Coronary artery (tissue), 2 donors: ENCODE measurements at regions not wholly inside any gene's neighbourhood (a gene's known extent, or its start where the extent isn't known, plus 50 kb on each side); places are given as distances from the start of the nearest gene placed in this dataset.

ENCODE experiments used
- DNase-seq: peaks from one replicate; pipeline ENCODE4 v3.0.0-alpha.2; 2017; ENCODE audit warnings: low spot score
- H3K27ac ChIP-seq, 2 donors: fragments of 200-600 bp; sonication (generic); one replicate each; pipeline ENCODE4 v1.5.1; 2016 to 2019
- H3K4me3 ChIP-seq: fragments of 200-600 bp; sonication (generic); 2 replicates; pipeline ENCODE4 v1.5.1; 2016; ENCODE audit warnings: mild to moderate bottlenecking, moderate library complexity
- TF ChIP-seq, protein P1 (sequence below): fragments of 200-600 bp; sonication (generic); IDR thresholded peaks from one replicate; pipeline ENCODE4 v1.5.1; 2019; ENCODE audit warnings: antibody characterized with exemption

DNA sequence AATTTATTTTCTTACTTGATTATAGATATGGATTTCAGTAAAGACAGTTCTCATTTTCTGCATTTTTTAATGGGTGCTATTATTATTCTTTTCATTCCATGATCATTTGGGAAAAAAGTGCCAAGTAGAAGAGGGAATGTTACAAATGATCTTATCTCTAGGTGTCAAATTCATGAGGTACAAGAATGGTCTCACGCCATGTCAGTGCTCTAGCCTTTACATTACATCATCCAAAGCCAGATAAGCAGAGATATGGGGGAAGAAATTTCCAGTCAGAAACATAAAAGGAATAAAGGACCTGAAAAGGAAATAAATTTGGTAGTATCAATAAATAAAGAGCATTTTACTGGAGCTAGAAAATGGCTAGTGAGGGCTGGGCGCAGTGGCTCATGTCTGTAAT lies 1544.2 kb upstream of the CDH6 start:
- no peak for DNase-seq
- TF ChIP-seq, protein P1, sequence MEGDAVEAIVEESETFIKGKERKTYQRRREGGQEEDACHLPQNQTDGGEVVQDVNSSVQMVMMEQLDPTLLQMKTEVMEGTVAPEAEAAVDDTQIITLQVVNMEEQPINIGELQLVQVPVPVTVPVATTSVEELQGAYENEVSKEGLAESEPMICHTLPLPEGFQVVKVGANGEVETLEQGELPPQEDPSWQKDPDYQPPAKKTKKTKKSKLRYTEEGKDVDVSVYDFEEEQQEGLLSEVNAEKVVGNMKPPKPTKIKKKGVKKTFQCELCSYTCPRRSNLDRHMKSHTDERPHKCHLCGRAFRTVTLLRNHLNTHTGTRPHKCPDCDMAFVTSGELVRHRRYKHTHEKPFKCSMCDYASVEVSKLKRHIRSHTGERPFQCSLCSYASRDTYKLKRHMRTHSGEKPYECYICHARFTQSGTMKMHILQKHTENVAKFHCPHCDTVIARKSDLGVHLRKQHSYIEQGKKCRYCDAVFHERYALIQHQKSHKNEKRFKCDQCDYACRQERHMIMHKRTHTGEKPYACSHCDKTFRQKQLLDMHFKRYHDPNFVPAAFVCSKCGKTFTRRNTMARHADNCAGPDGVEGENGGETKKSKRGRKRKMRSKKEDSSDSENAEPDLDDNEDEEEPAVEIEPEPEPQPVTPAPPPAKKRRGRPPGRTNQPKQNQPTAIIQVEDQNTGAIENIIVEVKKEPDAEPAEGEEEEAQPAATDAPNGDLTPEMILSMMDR: no peak
- Histone ChIP-seq H3K27ac (no peak overlapping the region), H3K4me3 (no peak overlapping the region)

DNA sequence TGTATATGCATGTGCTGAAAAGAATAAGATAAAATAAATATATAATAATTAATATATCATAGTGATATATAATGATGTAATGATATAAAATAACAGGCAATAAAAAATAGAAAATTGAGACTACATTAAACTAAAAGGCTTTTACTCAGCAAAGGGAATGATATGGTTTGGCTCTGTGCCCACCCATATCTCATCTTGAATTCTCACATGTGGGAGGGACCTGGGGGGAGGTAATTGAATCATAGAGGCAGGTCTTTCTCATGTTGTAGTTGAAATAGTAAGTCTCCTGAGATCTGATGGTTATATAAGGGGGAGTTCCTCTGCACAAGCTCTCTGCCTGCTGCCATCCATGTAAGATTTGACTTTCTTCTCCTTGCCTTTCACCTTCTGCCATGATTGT lies 1550.9 kb upstream of the CDH6 start:
- TF ChIP-seq, protein P1: no peak
- DNase-seq: no peak
- H3K27ac ChIP-seq: no peak overlapping the region
- no peak overlapping the region for H3K4me3 ChIP-seq

DNA sequence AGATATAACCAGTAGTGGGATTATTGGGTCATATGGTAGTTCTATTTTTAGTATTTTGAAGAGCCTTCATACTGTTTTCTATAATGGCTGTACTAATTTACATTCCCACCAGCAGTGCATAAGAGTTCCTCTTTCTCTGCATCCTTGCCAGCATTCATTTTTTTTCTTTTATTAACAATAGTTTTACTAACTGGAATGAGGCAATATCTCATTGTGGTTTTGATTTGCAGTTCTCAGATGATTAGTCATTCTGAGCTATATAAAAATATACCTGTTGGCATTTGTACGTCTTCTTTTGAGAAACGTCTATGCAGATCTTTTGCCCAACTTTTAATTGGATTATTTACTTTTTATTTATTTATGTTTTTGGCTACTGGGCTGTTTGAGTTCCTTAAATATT lies 1579.3 kb upstream of the CDH6 start:
- Histone ChIP-seq H3K4me3 (no peak overlapping the region), H3K27ac (no peak overlapping the region)
- TF ChIP-seq, protein P1: no peak
- DNase-seq: no peak

DNA sequence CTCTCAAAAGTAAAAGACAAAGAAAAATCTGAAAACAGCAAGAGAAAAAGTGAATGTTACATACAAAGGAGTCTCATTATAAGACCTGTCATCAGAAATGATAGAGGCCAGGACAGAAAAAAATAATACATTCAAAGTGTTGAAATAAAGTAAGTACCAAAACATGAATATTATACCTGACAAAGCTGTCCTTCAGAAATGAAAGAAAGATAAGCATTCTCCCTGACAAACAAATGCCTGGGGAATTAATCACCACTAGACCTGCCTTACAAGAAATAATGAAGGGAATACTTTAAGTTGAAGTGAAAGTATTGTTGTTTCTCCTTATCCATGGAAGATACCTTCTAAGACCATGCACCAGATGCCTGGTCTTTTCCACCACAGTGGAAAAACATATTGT lies 1605.2 kb upstream of the CDH6 start:
- H3K4me3 ChIP-seq: no peak overlapping the region
- no peak for DNase-seq
- H3K27ac ChIP-seq: no peak overlapping the region
- TF ChIP-seq, protein P1: no peak

DNA sequence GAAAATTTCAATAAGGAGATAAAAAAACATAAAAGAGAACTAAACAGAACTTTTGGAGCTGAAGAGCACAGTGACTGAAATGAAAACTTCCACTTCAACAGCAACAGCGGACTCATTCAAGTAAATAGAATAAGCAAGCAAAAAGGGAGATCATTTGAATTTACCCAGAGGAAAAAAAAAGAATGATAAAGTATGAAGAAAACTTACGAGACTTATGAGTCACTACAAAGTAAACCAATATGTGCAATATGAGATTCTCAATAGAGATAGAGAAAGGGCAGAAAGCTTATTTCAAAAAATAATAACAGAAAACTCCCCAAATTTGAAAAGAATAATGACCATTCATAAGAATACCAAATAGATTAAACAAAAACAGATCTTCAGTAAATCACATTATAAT lies 1605.7 kb upstream of the CDH6 start:
- Histone ChIP-seq H3K27ac (no peak overlapping the region), H3K4me3 (no peak overlapping the region)
- TF ChIP-seq, protein P1: no peak

DNA sequence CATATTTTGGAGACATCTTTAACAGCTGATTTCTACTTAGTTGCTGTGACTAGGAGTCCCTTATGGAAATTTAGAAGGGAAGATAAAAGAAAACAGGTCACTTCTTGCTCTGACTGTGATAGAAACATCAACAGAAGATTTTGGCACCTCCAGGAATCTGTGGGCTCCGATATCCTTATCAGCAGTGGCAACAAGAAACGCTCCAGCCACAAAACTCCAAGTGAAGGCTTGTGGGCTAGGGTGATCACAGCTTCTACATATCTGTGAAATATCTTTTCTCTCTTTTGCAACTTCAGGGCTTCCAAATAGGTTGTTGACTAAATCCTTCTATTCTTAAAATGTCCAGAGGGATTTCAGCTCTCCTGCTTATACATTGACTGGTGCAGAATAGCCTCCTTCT lies 1625.5 kb upstream of the CDH6 start:
- TF ChIP-seq, protein P1: no peak
- H3K4me3 ChIP-seq: no peak overlapping the region
- DNase-seq: no peak

More for the DNA sequence above, 1605.7 kb upstream of the CDH6 start:
- no peak for DNase-seq

DNA sequence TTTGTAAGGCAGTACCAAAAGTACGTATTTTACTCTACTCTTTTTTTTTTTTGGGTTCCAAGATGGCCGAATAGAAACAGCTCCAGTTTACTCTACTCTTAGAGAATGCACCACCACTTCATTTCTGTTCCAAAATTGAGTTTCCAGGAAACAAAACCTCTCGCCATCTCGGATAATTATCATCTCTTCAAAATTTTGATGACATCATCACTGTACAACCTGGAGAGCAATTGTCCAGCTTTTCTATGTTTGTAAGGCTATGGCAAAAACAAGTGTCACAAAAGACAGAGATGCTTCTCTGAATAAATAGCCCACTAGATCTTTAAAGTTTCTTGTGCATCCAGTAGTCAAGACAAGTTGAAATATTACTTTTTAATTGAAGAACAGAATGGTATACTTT lies 1631.9 kb upstream of the CDH6 start:
- H3K4me3 ChIP-seq: no peak overlapping the region
- no peak for DNase-seq
- TF ChIP-seq, protein P1: no peak
- no peak overlapping the region for H3K27ac ChIP-seq

More for the DNA sequence above, 1625.5 kb upstream of the CDH6 start:
- no peak overlapping the region for H3K27ac ChIP-seq
